GM12878 (cell line): ENCODE measurements at regions not wholly inside any gene's neighbourhood (a gene's known extent, or its start where the extent isn't known, plus 50 kb on each side); places are given as distances from the start of the nearest gene placed in this dataset.

Source experiments
- ATAC-seq: fragments of 200-7000 bp; cut with Tn5 transposase; 3 replicates; pipeline ENCODE4 v1.9.1; 2020; ENCODE audit warnings: mild to moderate bottlenecking, moderate library complexity
- BruUV-seq: library from RNA; stranded (reverse); fragments of 400-500 nt; replicated peaks from 2 replicates; lab custom pipeline; 2021; lab: Mats Ljungman, UMichigan
- CTCF ChIA-PET: fragments of 300-600 bp; sonication (Branson Sonifier 250); formaldehyde crosslinking; extraction: SDS; loops from one replicate; lab custom pipeline; 2021; ENCODE audit warnings: inconsistent platforms; lab: Yijun Ruan, JAX
- POLR2A ChIA-PET: fragments of 350-600 bp; formaldehyde crosslinking; extraction: SDS; loops from one replicate; lab custom pipeline; 2021; ENCODE audit warnings: inconsistent platforms; lab: Charles Lee
- RAD21 ChIA-PET: fragments of 300-600 bp; sonication (Branson Sonifier 250); formaldehyde crosslinking; loops from one replicate; lab custom pipeline; 2023; ENCODE audit warnings: antibody characterized with exemption; ENCODE audit not compliant: unreplicated experiment; lab: Charles Lee
- SMC1A ChIA-PET: fragments of 300-600 bp; sonication (Branson Sonifier 250); formaldehyde crosslinking; loops from one replicate; lab custom pipeline; 2023; ENCODE audit not compliant: unreplicated experiment, uncharacterized antibody; lab: Charles Lee
- DNase-seq: peaks from one replicate; pipeline ENCODE4 v3.0.0-alpha.2; 2011; ENCODE audit warnings: low read depth, low spot score
- FAIRE-seq: peaks from 3 replicates; lab custom pipeline; 2011; peaks lifted over from hg19 to GRCh38; lab: Jason Lieb, UNC
- H2AFZ ChIP-seq: 2 replicates; pipeline ENCODE4 v1.6.0; 2011; ENCODE audit warnings: low read depth, low read length, control low read depth; ENCODE audit not compliant: control insufficient read depth
- H3K27ac ChIP-seq: 2 replicates; pipeline ENCODE4 v1.5.1; 2011; ENCODE audit warnings: control low read depth; ENCODE audit not compliant: control insufficient read depth, insufficient read depth
- H3K27me3 ChIP-seq, 2 experiments: replicated peaks in 1 of 2; 2 replicates each; pipeline versions ENCODE4 v1.6.0 to v1.6.1; 2011; ENCODE audit warnings: low read length in 1 of 2; ENCODE audit not compliant: control insufficient read depth in 2 of 2, insufficient read depth in 2 of 2
- H3K36me3 ChIP-seq, 2 experiments: 2 replicates each; pipeline ENCODE4 v1.5.1; 2011; ENCODE audit warnings: low read length in 1 of 2; ENCODE audit not compliant: control insufficient read depth in 2 of 2, insufficient read depth in 2 of 2
- H3K4me1 ChIP-seq: 2 replicates; pipeline ENCODE4 v1.6.1; 2011; ENCODE audit warnings: mild to moderate bottlenecking, low read length, moderate library complexity, mixed read lengths; ENCODE audit not compliant: control insufficient read depth, insufficient read depth
- H3K4me2 ChIP-seq: 2 replicates; pipeline ENCODE4 v1.6.0; 2011; ENCODE audit warnings: control low read depth; ENCODE audit not compliant: control insufficient read depth, insufficient read depth
- H3K4me3 ChIP-seq: fragments of 200-600 bp; sonication (generic); 2 replicates; pipeline ENCODE4 v1.5.1; 2016
- H3K79me2 ChIP-seq: 2 replicates; pipeline ENCODE4 v1.6.0; 2011; ENCODE audit warnings: low read length; ENCODE audit not compliant: control insufficient read depth, insufficient read depth
- H3K9ac ChIP-seq: 2 replicates; pipeline ENCODE4 v1.8.0; 2011; ENCODE audit warnings: low read length, control low read depth, mixed read lengths; ENCODE audit not compliant: control insufficient read depth, insufficient read depth
- H3K9me3 ChIP-seq: replicated peaks from 3 replicates; pipeline ENCODE4 v1.5.1; 2011; ENCODE audit warnings: mild to moderate bottlenecking, low read length; ENCODE audit not compliant: control insufficient read depth, insufficient read depth
- H4K20me1 ChIP-seq: 2 replicates; pipeline ENCODE4 v1.6.0; 2011; ENCODE audit not compliant: control insufficient read depth, insufficient read depth
- ASH2L ChIP-seq: fragments of 300-600, 200-600 bp; sonication (generic); IDR thresholded peaks from 2 replicates; pipeline ENCODE4 v1.6.1; 2017; ENCODE audit warnings: low read depth, mild to moderate bottlenecking, borderline replicate concordance
- DPF2 ChIP-seq: fragments of 450-650 bp; IDR thresholded peaks from 2 replicates; pipeline ENCODE4 v1.6.1; 2017; ENCODE audit warnings: mild to moderate bottlenecking
- GATAD2B ChIP-seq: fragments of 450-650 bp; conservative IDR thresholded peaks from 2 replicates; pipeline ENCODE4 v1.6.1; 2017; ENCODE audit warnings: low read depth, mild to moderate bottlenecking, moderate library complexity
- IRF4 ChIP-seq: IDR thresholded peaks from 2 replicates; pipeline ENCODE4 v1.6.1; 2011; ENCODE audit warnings: low read depth, low read length
- POLR2AphosphoS2 ChIP-seq: IDR thresholded peaks from 2 replicates; pipeline ENCODE4 v1.6.1; 2011; ENCODE audit warnings: low read depth, mild to moderate bottlenecking, low read length, improper control_type of control experiment, moderate library complexity
- POU2F2 ChIP-seq: IDR thresholded peaks from 3 replicates; pipeline ENCODE4 v1.6.1; 2011; ENCODE audit warnings: low read depth, mild to moderate bottlenecking, low read length, borderline replicate concordance
- RFX5 ChIP-seq: IDR thresholded peaks from 2 replicates; pipeline ENCODE4 v1.6.1; 2011; ENCODE audit warnings: low read depth, low read length, improper control_type of control experiment
- SIN3A ChIP-seq: IDR thresholded peaks from 2 replicates; pipeline ENCODE4 v1.6.1; 2012; ENCODE audit warnings: low read depth, low read length, improper control_type of control experiment
- STAT3 ChIP-seq: IDR thresholded peaks from 2 replicates; pipeline ENCODE4 v1.6.1; 2011; ENCODE audit warnings: low read depth, low read length, improper control_type of control experiment
- ZSCAN29 ChIP-seq: fragments of 450-650 bp; IDR thresholded peaks from 2 replicates; pipeline ENCODE4 v1.6.1; 2017; ENCODE audit warnings: mild to moderate bottlenecking, moderate library complexity
- whole genome bisulfite sequencing: methylation state at CpG from one replicate; pipeline ENCODE4 v1.1.6; 2016; ENCODE audit warnings: low lambda C conversion rate; ENCODE audit not compliant: insufficient replicate concordance, insufficient coverage; ENCODE audit errors: missing lambda C conversion rate; 5-methylcytosine and 5-hydroxymethylcytosine counted together
- in situ Hi-C: fragments of 300-500 bp; cut with MboI; formaldehyde crosslinking; loops from 9 replicates; pipeline ENCODE4 v1.14.3; 2018; ENCODE audit warnings: mixed read lengths
- intact Hi-C: fragments of 100-400 bp; cut with micrococcal nuclease; formaldehyde crosslinking; loops from one replicate; pipeline ENCODE4 v1.14.2; 2022; ENCODE audit not compliant: unreplicated experiment
- TF ChIP-seq, protein P1 (sequence below): fragments of 150-350 bp; IDR thresholded peaks from 2 replicates; pipeline ENCODE4 v1.6.1; 2014; ENCODE audit warnings: mild to moderate bottlenecking, low read depth, low read length
- TF ChIP-seq, protein P2 (sequence below), 3 experiments: IDR thresholded peaks in 2 of 3; conservative IDR thresholded peaks in 1 of 3; 2 replicates each; pipeline ENCODE4 v1.5.1; 2011; ENCODE audit warnings: low read depth in 3 of 3, low read length in 3 of 3, mild to moderate bottlenecking in 3 of 3, control low read depth in 2 of 3, moderate library complexity in 2 of 3, inconsistent platforms in 1 of 3, mixed read lengths in 1 of 3; ENCODE audit not compliant: control insufficient read depth in 2 of 3, insufficient read depth in 1 of 3; ENCODE audit errors: extremely low read depth in 1 of 3
- TF ChIP-seq, protein P3 (sequence below): IDR thresholded peaks from 2 replicates; pipeline ENCODE4 v1.6.1; 2012; ENCODE audit warnings: low read length, inconsistent platforms

DNA sequence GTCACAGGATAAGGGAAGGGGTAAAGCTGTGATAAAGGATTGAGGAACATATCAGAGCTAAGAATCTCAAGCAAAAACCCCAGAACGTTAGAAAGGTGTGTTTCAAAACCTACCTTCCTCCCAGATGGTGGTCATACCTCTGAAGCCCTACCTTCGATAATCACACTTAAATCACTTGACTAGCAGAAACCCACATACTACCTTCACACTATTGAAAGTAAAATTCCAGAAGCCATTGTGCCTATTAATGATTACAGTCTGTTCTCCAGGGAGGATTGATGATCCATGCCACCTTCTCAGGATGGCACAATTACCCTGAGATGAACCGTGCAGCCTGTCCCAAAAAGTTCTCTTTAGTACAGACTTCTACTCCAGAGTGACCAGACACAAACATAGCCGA, 72.3 kb upstream of the SOX4 start:
- RAD21 ChIA-PET, result no interaction called here
- TF ChIP-seq RFX5 (no peak), ASH2L (no peak), ZSCAN29 (no peak), DPF2 (no peak), IRF4 (no peak), GATAD2B (no peak), POLR2AphosphoS2 (no peak), SIN3A (no peak), POU2F2 (no peak), STAT3 (no peak)
- TF ChIP-seq, protein P1, sequence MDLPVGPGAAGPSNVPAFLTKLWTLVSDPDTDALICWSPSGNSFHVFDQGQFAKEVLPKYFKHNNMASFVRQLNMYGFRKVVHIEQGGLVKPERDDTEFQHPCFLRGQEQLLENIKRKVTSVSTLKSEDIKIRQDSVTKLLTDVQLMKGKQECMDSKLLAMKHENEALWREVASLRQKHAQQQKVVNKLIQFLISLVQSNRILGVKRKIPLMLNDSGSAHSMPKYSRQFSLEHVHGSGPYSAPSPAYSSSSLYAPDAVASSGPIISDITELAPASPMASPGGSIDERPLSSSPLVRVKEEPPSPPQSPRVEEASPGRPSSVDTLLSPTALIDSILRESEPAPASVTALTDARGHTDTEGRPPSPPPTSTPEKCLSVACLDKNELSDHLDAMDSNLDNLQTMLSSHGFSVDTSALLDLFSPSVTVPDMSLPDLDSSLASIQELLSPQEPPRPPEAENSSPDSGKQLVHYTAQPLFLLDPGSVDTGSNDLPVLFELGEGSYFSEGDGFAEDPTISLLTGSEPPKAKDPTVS, result no peak
- TF ChIP-seq, protein P2, sequence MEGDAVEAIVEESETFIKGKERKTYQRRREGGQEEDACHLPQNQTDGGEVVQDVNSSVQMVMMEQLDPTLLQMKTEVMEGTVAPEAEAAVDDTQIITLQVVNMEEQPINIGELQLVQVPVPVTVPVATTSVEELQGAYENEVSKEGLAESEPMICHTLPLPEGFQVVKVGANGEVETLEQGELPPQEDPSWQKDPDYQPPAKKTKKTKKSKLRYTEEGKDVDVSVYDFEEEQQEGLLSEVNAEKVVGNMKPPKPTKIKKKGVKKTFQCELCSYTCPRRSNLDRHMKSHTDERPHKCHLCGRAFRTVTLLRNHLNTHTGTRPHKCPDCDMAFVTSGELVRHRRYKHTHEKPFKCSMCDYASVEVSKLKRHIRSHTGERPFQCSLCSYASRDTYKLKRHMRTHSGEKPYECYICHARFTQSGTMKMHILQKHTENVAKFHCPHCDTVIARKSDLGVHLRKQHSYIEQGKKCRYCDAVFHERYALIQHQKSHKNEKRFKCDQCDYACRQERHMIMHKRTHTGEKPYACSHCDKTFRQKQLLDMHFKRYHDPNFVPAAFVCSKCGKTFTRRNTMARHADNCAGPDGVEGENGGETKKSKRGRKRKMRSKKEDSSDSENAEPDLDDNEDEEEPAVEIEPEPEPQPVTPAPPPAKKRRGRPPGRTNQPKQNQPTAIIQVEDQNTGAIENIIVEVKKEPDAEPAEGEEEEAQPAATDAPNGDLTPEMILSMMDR (IDR thresholded peaks at IDR 0.05 in 2 of 3, conservative IDR thresholded peaks at IDR 0.05 in 1 of 3; ENCODE audit: control insufficient read depth in 2 of 3, extremely low read depth in 1 of 3, insufficient read depth in 1 of 3, low read depth in 3 of 3, low read length in 3 of 3), result no peak
- TF ChIP-seq, protein P3, sequence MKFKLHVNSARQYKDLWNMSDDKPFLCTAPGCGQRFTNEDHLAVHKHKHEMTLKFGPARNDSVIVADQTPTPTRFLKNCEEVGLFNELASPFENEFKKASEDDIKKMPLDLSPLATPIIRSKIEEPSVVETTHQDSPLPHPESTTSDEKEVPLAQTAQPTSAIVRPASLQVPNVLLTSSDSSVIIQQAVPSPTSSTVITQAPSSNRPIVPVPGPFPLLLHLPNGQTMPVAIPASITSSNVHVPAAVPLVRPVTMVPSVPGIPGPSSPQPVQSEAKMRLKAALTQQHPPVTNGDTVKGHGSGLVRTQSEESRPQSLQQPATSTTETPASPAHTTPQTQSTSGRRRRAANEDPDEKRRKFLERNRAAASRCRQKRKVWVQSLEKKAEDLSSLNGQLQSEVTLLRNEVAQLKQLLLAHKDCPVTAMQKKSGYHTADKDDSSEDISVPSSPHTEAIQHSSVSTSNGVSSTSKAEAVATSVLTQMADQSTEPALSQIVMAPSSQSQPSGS, result no peak
- TF ChIP-seq, all 136 proteins: peak for 0
- no peaks in the 10 kb centered on the region; a peak in 1 of 4 replicates for H3K27me3 ChIP-seq
- H3K9ac ChIP-seq, result no peak overlapping the region
- no peaks in the 10 kb centered on the region for H4K20me1 ChIP-seq
- H3K79me2 ChIP-seq, result no peaks in the 10 kb centered on the region
- H3K4me1 ChIP-seq, result no peaks in the 10 kb centered on the region
- H3K9me3 ChIP-seq, result no peaks in the 10 kb centered on the region
- no peak for FAIRE-seq
- H3K27ac ChIP-seq, result no peak overlapping the region
- no peak overlapping the region for H3K4me3 ChIP-seq
- H2AFZ ChIP-seq, result no peak overlapping the region
- ChIA-PET CTCF (interaction anchor here (0.6 kb wide), 1 partner anchor 1890 kb away, joined by 3 read pairs; no protein-coding TSS in a partner anchor), POLR2A (interaction anchor here (0.6 kb wide), 1 partner anchor 32 kb away, joined by 6 read pairs; no protein-coding TSS in a partner anchor), SMC1A (no interaction called here)
- intact Hi-C loops, result no loop called here
- ATAC-seq, result no peak
- in situ Hi-C loops, result no loop called here
- no TSS peak for BruUV-seq
- no peaks in the 10 kb centered on the region for H3K36me3 ChIP-seq
- 46% methylated on average over 4 of the region's 4 CpGs for WGBS
- no peak overlapping the region for H3K4me2 ChIP-seq
- DNase-seq, result no peak
